GM19463 (cell line): ENCODE measurements at regions not wholly inside any gene's neighbourhood (a gene's known extent, or its start where the extent isn't known, plus 50 kb on each side); places are given as distances from the start of the nearest gene placed in this dataset.

Source experiments
- ATAC-seq: cut with Tn5 transposase; IDR thresholded peaks from one replicate; pipeline ENCODE4 v1.9.1; 2021; ENCODE audit warnings: mild to moderate bottlenecking, moderate library complexity; ENCODE audit not compliant: unreplicated experiment

GRCh38 chr3:110711130-110711832 is 360.3 kb upstream of the NECTIN3 start:
- no peak for ATAC-seq

GRCh38 chr3:110711851-110712516 is 359.6 kb upstream of the NECTIN3 start:
- ATAC-seq: no peak

GRCh38 chr3:110727056-110727455 is 344.6 kb upstream of the NECTIN3 start:
- ATAC-seq: no peak

GRCh38 chr3:110731148-110731547 is 340.5 kb upstream of the NECTIN3 start:
- no peak for ATAC-seq

- no peak for ATAC-seq
Measured at GRCh38 chr3:110732420-110732819, 339.2 kb upstream of the NECTIN3 start.

GRCh38 chr3:110733045-110733444 is 338.6 kb upstream of the NECTIN3 start:
- no peak for ATAC-seq

GRCh38 chr3:110734524-110734923 is 337.1 kb upstream of the NECTIN3 start:
- ATAC-seq: no peak

- peak; percentile 81 for ATAC-seq
Measured at GRCh38 chr3:110736332-110736731, 335.3 kb upstream of the NECTIN3 start.

- ATAC-seq: no peak
Measured at GRCh38 chr3:110738531-110738930, 333.1 kb upstream of the NECTIN3 start.

- no peak for ATAC-seq
Measured at GRCh38 chr3:110741891-110742290, 329.7 kb upstream of the NECTIN3 start.

- peak; percentile 89 for ATAC-seq
Measured at GRCh38 chr3:110743202-110743601, 328.4 kb upstream of the NECTIN3 start.

GRCh38 chr3:110743984-110744383 is 327.6 kb upstream of the NECTIN3 start:
- ATAC-seq: no peak

GRCh38 chr3:110744723-110745122 is 326.9 kb upstream of the NECTIN3 start:
- ATAC-seq: no peak

- no peak for ATAC-seq
Measured at GRCh38 chr3:110749006-110749405, 322.6 kb upstream of the NECTIN3 start.

- no peak for ATAC-seq
Measured at GRCh38 chr3:110750201-110750600, 321.4 kb upstream of the NECTIN3 start.

- ATAC-seq: no peak
Measured at GRCh38 chr3:110752307-110752706, 319.3 kb upstream of the NECTIN3 start.

- no peak for ATAC-seq
Measured at GRCh38 chr3:110753516-110753915, 318.1 kb upstream of the NECTIN3 start.

GRCh38 chr3:110754212-110754916 is 317.3 kb upstream of the NECTIN3 start:
- no peak for ATAC-seq

GRCh38 chr3:110755345-110755744 is 316.3 kb upstream of the NECTIN3 start:
- ATAC-seq: no peak

GRCh38 chr3:110756705-110757104 is 314.9 kb upstream of the NECTIN3 start:
- ATAC-seq: no peak

GRCh38 chr3:110758208-110758607 is 313.4 kb upstream of the NECTIN3 start:
- ATAC-seq: no peak

- no peak for ATAC-seq
Measured at GRCh38 chr3:110767156-110767555, 304.5 kb upstream of the NECTIN3 start.
